GM12872 (cell line): ENCODE measurements at regions not wholly inside any gene's neighbourhood (a gene's known extent, or its start where the extent isn't known, plus 50 kb on each side); places are given as distances from the start of the nearest gene placed in this dataset.

Experiments
- TF ChIP-seq, protein P1 (sequence below): IDR thresholded peaks from 3 replicates; pipeline ENCODE4 v1.5.1; 2011; ENCODE audit warnings: low read depth, mild to moderate bottlenecking, low read length, moderate library complexity; ENCODE audit not compliant: insufficient read depth

DNA sequence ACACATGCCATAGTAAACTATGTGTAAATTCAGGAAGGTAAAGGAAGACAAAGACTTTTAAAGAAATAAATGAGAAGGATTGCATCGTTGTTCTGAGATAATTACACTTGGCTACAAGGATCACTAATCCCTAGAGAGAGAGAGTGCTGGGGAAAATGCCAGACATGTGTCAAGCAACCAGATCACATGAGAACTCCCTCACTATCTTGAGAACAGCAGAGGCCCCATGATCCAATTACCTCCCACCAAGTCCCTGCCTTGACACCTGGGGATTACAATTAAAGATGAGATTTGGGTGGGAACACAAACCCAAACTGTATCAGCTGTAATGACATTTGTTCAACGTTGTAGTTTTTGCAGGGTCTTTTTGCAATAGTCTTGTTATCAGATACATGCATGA lies 1600.9 kb upstream of the MIR17HG start:
- TF ChIP-seq, protein P1, sequence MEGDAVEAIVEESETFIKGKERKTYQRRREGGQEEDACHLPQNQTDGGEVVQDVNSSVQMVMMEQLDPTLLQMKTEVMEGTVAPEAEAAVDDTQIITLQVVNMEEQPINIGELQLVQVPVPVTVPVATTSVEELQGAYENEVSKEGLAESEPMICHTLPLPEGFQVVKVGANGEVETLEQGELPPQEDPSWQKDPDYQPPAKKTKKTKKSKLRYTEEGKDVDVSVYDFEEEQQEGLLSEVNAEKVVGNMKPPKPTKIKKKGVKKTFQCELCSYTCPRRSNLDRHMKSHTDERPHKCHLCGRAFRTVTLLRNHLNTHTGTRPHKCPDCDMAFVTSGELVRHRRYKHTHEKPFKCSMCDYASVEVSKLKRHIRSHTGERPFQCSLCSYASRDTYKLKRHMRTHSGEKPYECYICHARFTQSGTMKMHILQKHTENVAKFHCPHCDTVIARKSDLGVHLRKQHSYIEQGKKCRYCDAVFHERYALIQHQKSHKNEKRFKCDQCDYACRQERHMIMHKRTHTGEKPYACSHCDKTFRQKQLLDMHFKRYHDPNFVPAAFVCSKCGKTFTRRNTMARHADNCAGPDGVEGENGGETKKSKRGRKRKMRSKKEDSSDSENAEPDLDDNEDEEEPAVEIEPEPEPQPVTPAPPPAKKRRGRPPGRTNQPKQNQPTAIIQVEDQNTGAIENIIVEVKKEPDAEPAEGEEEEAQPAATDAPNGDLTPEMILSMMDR = no peak

GRCh38 chr13:89748716-89749115 lies 1598.8 kb upstream of the MIR17HG start:
- TF ChIP-seq, protein P1 = no peak

DNA sequence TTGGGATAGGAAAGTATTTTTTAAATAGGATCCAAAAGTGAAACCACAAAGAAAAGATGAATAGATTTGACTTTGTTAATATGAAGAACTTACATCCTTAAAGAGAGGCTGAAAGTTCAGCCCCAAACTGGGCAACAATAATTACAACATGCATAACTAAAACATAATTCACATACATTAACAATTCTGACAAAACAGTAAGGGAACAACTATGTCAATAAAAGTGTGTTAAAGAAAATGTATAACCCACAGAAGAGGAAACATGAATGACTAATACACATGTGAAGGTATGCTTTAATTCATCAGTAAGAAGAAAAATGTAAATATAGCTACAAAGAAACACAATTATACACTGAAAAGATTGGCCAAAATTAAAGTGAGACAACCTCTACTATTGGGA lies 1597.6 kb upstream of the MIR17HG start:
- TF ChIP-seq, protein P1 = no peak

DNA sequence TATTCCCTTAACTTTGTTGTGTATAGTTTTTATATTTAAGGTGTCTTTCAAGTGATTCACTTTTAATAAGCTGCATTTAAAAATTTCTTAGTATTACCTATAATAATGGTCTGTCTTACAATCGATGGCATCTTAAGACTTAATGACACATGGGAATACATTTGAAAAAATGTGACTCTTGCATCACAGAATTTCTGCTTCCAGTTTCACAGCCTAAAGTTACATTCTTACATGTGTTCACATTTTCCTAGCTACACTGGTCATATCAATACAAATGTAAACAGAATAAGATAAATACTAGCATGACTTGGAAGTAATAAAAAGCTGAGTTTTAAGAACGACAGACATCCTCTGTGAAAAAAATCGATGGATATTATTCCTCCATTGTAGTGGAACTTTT lies 1597.1 kb upstream of the MIR17HG start:
- TF ChIP-seq, protein P1 = no peak

GRCh38 chr13:89751432-89751930 lies 1596.0 kb upstream of the MIR17HG start:
- TF ChIP-seq, protein P1 = no peak

GRCh38 chr13:89752394-89752793 lies 1595.1 kb upstream of the MIR17HG start:
- TF ChIP-seq, protein P1 = no peak

- TF ChIP-seq, protein P1 = no peak
Observed at GRCh38 chr13:89755729-89756492, 1591.6 kb upstream of the MIR17HG start.

- TF ChIP-seq, protein P1 = no peak
Observed at GRCh38 chr13:89763005-89763404, 1584.5 kb upstream of the MIR17HG start.
